ENCODE measurements at regions not wholly inside any gene's neighbourhood (a gene's known extent, or its start where the extent isn't known, plus 50 kb on each side); places are given as distances from the start of the nearest gene placed in this dataset.
A peak's percentile ranks its signal among the peaks of the same experiment; 100 is the strongest.
"Not testable (repeated sequence)": the region's sequence is repeated elsewhere in the genome, so short reads cannot be mapped to it uniquely, and the experiment has no call there.

GRCh38 chr22:25420925-25421904 is 143.3 kb upstream of the GRK3 start:
- DNase-seq: no peak

GRCh38 chr22:25426530-25427308 is 137.8 kb upstream of the GRK3 start:
- not testable (repeated sequence) for DNase-seq

GRCh38 chr22:25431637-25432342 is 132.7 kb upstream of the GRK3 start:
- DNase-seq: not testable (repeated sequence)

GRCh38 chr22:25433381-25433970 is 131.0 kb upstream of the GRK3 start:
- DNase-seq: not testable (repeated sequence)

GRCh38 chr22:25437414-25438160 is 126.9 kb upstream of the GRK3 start:
- DNase-seq: no peak

GRCh38 chr22:25447067-25447685 is 117.3 kb upstream of the GRK3 start:
- DNase-seq: no peak

GRCh38 chr22:25447686-25448434 is 116.6 kb upstream of the GRK3 start:
- DNase-seq: peak; percentile 64

- DNase-seq: peak; percentile 15
Observed at GRCh38 chr22:25448435-25449051, 115.9 kb upstream of the GRK3 start.

- DNase-seq: no peak
Observed at GRCh38 chr22:25449781-25450317, 114.6 kb upstream of the GRK3 start.

- DNase-seq: no peak
Observed at GRCh38 chr22:25451480-25452114, 112.9 kb upstream of the GRK3 start.

- no peak for DNase-seq
Observed at GRCh38 chr22:25452116-25452700, 112.3 kb upstream of the GRK3 start.

- DNase-seq: no peak
Observed at GRCh38 chr22:25453058-25453457, 111.4 kb upstream of the GRK3 start.

- no peak for DNase-seq
Observed at GRCh38 chr22:25453557-25453956, 110.9 kb upstream of the GRK3 start.

GRCh38 chr22:25456300-25457043 is 108.0 kb upstream of the GRK3 start:
- DNase-seq: not testable (repeated sequence)

- not testable (repeated sequence) for DNase-seq
Observed at GRCh38 chr22:25458631-25459030, 105.8 kb upstream of the GRK3 start.

GRCh38 chr22:25460682-25461081 is 103.8 kb upstream of the GRK3 start:
- not testable (repeated sequence) for DNase-seq

- no peak for DNase-seq
Observed at GRCh38 chr22:25461301-25461700, 103.2 kb upstream of the GRK3 start.

All from HCEC 1CT (cell line).